Loucy (cell line): ENCODE measurements at regions not wholly inside any gene's neighbourhood (a gene's known extent, or its start where the extent isn't known, plus 50 kb on each side); places are given as distances from the start of the nearest gene placed in this dataset.
"Not testable (repeated sequence)": the region's sequence is repeated elsewhere in the genome, so short reads cannot be mapped to it uniquely, and the experiment has no call there.

ENCODE experiments used
- H2AFZ ChIP-seq: fragments of 200-600 bp; sonication (generic); 2 replicates; pipeline ENCODE4 v1.6.0; 2016; ENCODE audit warnings: antibody characterized with exemption, mild to moderate bottlenecking, low read length, moderate library complexity
- H3F3A ChIP-seq: fragments of 200-600 bp; 2 replicates; pipeline ENCODE4 v1.6.0; 2016; ENCODE audit warnings: antibody characterized with exemption, low read depth, mild to moderate bottlenecking
- H3K27me3 ChIP-seq: fragments of 200-600 bp; sonication (generic); 2 replicates; pipeline ENCODE4 v1.6.1; 2014; ENCODE audit warnings: low read length, mild to moderate bottlenecking; ENCODE audit not compliant: insufficient read depth, poor library complexity, severe bottlenecking
- H3K36me3 ChIP-seq: fragments of 200-600 bp; sonication (generic); 2 replicates; pipeline ENCODE4 v1.6.1; 2016; ENCODE audit warnings: low read length; ENCODE audit not compliant: insufficient read depth
- H3K4me1 ChIP-seq: fragments of 200-600 bp; sonication (generic); 2 replicates; pipeline ENCODE4 v1.5.1; 2014; ENCODE audit warnings: low read length, mild to moderate bottlenecking; ENCODE audit not compliant: insufficient read depth, poor library complexity, severe bottlenecking
- H3K4me2 ChIP-seq: fragments of 200-600 bp; sonication (generic); 2 replicates; pipeline ENCODE4 v1.6.0; 2014; ENCODE audit warnings: antibody characterized with exemption, low read length, low read depth, mild to moderate bottlenecking; ENCODE audit not compliant: poor library complexity, severe bottlenecking
- H3K4me3 ChIP-seq: fragments of 200-600 bp; sonication (generic); 2 replicates; pipeline ENCODE4 v1.5.1; 2014; ENCODE audit warnings: low read length, mild to moderate bottlenecking, mixed read lengths; ENCODE audit not compliant: poor library complexity, severe bottlenecking
- H3K79me2 ChIP-seq: fragments of 200-600 bp; sonication (generic); 2 replicates; pipeline ENCODE4 v1.6.1; 2014; ENCODE audit warnings: low read length; ENCODE audit not compliant: insufficient read depth
- H3K9ac ChIP-seq: fragments of 200-600 bp; sonication (generic); 2 replicates; pipeline ENCODE4 v1.6.0; 2014; ENCODE audit warnings: mild to moderate bottlenecking, low read depth, low read length, moderate library complexity; ENCODE audit not compliant: poor library complexity, severe bottlenecking
- H3K9me2 ChIP-seq: fragments of 200-600 bp; sonication (generic); replicated peaks from 2 replicates; pipeline ENCODE4 v1.6.1; 2016; ENCODE audit warnings: low read depth, low read length, mixed read lengths
- H3K9me3 ChIP-seq: fragments of 200-600 bp; sonication (generic); 2 replicates; pipeline ENCODE4 v1.6.1; 2014; ENCODE audit warnings: mild to moderate bottlenecking, antibody characterized with exemption, low read length, low read depth; ENCODE audit not compliant: insufficient read depth
- H4K20me1 ChIP-seq: fragments of 200-600 bp; sonication (generic); 2 replicates; pipeline ENCODE4 v1.6.0; 2014; ENCODE audit warnings: antibody characterized with exemption, low read length, mild to moderate bottlenecking; ENCODE audit not compliant: insufficient read depth, poor library complexity, severe bottlenecking
- EZH2phosphoT487 ChIP-seq: fragments of 200-600 bp; IDR thresholded peaks from 2 replicates; pipeline ENCODE4 v1.6.1; 2018; ENCODE audit warnings: antibody characterized with exemption, mild to moderate bottlenecking, moderate library complexity, borderline replicate concordance
- TF ChIP-seq, protein P1 (sequence below): fragments of 200-600 bp; sonication (generic); conservative IDR thresholded peaks from 2 replicates; pipeline ENCODE4 v1.5.1; 2014; ENCODE audit warnings: mild to moderate bottlenecking, antibody characterized with exemption, low read length

DNA sequence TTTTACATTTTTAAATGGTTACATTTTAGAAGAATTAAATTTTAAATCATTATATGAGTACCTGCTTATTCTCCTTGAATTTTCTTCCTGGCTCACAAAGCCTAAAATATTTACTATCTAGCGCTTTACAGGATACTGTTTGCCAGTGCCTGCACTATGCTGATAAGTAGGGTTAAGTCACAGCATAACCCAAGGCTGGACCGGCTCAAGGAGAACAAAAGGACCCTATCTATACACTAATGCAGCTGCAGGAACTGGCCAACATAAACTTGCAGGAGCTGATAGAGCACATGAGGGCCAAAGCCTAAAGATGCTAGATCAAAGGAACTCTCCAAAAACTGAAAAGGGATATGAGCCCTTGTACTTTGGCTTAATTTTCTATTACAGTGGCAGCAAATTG lies 1086.9 kb upstream of the TMPRSS15 start:
- H3K27me3 ChIP-seq: no peaks in the 10 kb centered on the region
- H3K9me3 ChIP-seq: no peaks in the 10 kb centered on the region; the same call in 1 of the 2 replicates
- no peak overlapping the region for H2AFZ ChIP-seq
- no peak overlapping the region for H3K4me3 ChIP-seq
- no peaks in the 10 kb centered on the region for H3K4me1 ChIP-seq
- no peaks in the 10 kb centered on the region for H3K9me2 ChIP-seq
- no peaks in the 10 kb centered on the region for H4K20me1 ChIP-seq
- TF ChIP-seq EZH2phosphoT487: no peak
- TF ChIP-seq, protein P1, sequence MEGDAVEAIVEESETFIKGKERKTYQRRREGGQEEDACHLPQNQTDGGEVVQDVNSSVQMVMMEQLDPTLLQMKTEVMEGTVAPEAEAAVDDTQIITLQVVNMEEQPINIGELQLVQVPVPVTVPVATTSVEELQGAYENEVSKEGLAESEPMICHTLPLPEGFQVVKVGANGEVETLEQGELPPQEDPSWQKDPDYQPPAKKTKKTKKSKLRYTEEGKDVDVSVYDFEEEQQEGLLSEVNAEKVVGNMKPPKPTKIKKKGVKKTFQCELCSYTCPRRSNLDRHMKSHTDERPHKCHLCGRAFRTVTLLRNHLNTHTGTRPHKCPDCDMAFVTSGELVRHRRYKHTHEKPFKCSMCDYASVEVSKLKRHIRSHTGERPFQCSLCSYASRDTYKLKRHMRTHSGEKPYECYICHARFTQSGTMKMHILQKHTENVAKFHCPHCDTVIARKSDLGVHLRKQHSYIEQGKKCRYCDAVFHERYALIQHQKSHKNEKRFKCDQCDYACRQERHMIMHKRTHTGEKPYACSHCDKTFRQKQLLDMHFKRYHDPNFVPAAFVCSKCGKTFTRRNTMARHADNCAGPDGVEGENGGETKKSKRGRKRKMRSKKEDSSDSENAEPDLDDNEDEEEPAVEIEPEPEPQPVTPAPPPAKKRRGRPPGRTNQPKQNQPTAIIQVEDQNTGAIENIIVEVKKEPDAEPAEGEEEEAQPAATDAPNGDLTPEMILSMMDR: no peak
- H3K79me2 ChIP-seq: no peaks in the 10 kb centered on the region
- H3F3A ChIP-seq: no peaks in the 10 kb centered on the region
- H3K36me3 ChIP-seq: no peaks in the 10 kb centered on the region
- no peak overlapping the region for H3K4me2 ChIP-seq
- H3K9ac ChIP-seq: no peak overlapping the region

DNA sequence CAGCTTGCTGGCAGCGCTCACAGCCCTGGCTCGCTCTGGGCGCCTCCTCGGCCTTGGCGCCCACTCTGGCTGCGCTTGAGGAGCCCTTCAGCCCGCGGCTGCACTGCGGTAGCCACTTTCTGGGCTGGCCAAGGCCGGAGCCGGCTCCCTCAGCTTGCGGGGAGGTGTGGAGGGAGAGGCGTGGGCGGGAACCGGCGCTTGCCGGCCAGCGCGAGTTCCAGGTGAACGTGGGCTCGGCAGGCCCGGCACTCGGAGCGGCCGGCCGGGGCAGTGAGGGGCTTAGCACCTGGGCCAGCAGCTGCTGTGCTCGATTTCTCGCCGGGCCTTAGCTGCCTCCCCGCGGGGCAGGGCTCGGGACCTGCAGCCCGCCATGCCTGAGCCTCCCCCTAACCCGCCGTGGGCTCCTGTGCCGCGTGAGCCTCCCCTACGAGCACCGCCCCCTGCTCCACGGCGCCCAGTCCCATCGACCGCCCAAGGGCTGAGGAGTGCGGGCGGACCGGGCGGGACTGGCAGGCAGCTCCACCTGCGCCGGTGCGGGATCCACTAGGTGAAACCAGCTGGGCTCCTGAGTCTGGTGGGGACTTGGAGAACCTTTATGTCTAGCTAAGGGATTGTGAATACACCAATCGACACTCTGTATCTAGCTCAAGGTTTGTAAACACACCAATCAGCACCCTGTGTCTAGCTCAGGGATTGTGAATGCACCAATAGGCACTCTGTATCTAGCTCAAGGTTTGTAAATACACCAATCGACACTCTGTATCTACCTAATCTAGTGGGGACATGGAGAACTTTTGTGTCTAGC lies 1090.1 kb upstream of the TMPRSS15 start:
- H3K9me3 ChIP-seq, H3K9ac ChIP-seq, H3K4me3 ChIP-seq, H3K79me2 ChIP-seq, H3K4me1 ChIP-seq, H3F3A ChIP-seq, H4K20me1 ChIP-seq, H3K9me2 ChIP-seq, H3K27me3 ChIP-seq, H3K36me3 ChIP-seq, H2AFZ ChIP-seq, H3K4me2 ChIP-seq: not testable (repeated sequence)

DNA sequence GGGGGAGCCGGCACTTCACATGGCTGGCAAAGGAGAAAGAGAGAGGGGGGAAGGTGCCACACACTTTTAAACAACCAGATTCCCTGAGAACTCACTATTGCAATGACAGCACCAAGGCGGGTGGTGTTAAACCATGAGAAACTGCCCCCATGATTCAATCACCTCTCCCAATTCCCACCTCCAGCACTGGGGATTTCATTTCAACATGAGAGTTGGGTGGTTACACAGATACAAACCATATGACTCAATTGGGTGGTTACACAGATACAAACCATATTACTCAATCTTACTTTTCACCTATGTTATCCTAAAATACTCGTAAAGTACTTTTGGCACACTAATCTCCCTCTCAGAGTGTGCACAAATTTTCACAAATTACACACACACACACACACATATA lies 1097.5 kb upstream of the TMPRSS15 start:
- H3K4me3 ChIP-seq: no peak overlapping the region
- TF ChIP-seq EZH2phosphoT487: no peak
- TF ChIP-seq, protein P1: no peak
- H3K4me2 ChIP-seq: no peak overlapping the region
- no peaks in the 10 kb centered on the region for H3F3A ChIP-seq
- no peaks in the 10 kb centered on the region for H4K20me1 ChIP-seq
- no peaks in the 10 kb centered on the region for H3K4me1 ChIP-seq
- H3K27me3 ChIP-seq: no peaks in the 10 kb centered on the region
- no peak overlapping the region for H2AFZ ChIP-seq
- no peak overlapping the region for H3K9ac ChIP-seq
- no peaks in the 10 kb centered on the region for H3K36me3 ChIP-seq
- no peaks in the 10 kb centered on the region for H3K9me2 ChIP-seq
- no peaks in the 10 kb centered on the region for H3K9me3 ChIP-seq
- H3K79me2 ChIP-seq: no peaks in the 10 kb centered on the region
